ENCODE measurements at regions not wholly inside any gene's neighbourhood (a gene's known extent, or its start where the extent isn't known, plus 50 kb on each side); places are given as distances from the start of the nearest gene placed in this dataset.

GRCh38 chr6:139533573-139534471, 159.4 kb upstream of the CITED2 start:
- TF ChIP-seq CTCF (IDR thresholded peaks at IDR 0.05), result no peak
- peak; percentile 33 to 34 for TF ChIP-seq POLR2A (IDR thresholded peaks at IDR 0.05)

All from Peyer's patch (tissue), 4 donors.